ENCODE measurements at regions not wholly inside any gene's neighbourhood (a gene's known extent, or its start where the extent isn't known, plus 50 kb on each side); places are given as distances from the start of the nearest gene placed in this dataset.
"Not testable (repeated sequence)": the region's sequence is repeated elsewhere in the genome, so short reads cannot be mapped to it uniquely, and the experiment has no call there.

- DNase-seq (ENCODE audit: low spot score): no peak
Observed at GRCh38 chr1:234920136-234920842, 208.3 kb downstream of the TOMM20 start.

GRCh38 chr1:234918961-234919761 lies 209.5 kb downstream of the TOMM20 start:
- no peak for DNase-seq (ENCODE audit: low spot score)

GRCh38 chr1:234918181-234918841 lies 210.3 kb downstream of the TOMM20 start:
- no peak for DNase-seq (ENCODE audit: low spot score)

- no peak for DNase-seq (ENCODE audit: low spot score)
Observed at GRCh38 chr1:234917495-234918180, 211.0 kb downstream of the TOMM20 start.

GRCh38 chr1:234916840-234917239 lies 211.8 kb downstream of the TOMM20 start:
- DNase-seq (ENCODE audit: low spot score): no peak

- DNase-seq (ENCODE audit: low spot score): no peak
Observed at GRCh38 chr1:234915924-234916675, 212.5 kb downstream of the TOMM20 start.

- DNase-seq (ENCODE audit: low spot score): no peak
Observed at GRCh38 chr1:234914606-234915290, 213.9 kb downstream of the TOMM20 start.

GRCh38 chr1:234913771-234914170 lies 214.9 kb downstream of the TOMM20 start:
- no peak for DNase-seq (ENCODE audit: low spot score)

GRCh38 chr1:234913278-234913649 lies 215.4 kb downstream of the TOMM20 start:
- DNase-seq (ENCODE audit: low spot score): no peak

- no peak for DNase-seq (ENCODE audit: low spot score)
Observed at GRCh38 chr1:234912548-234913277, 215.9 kb downstream of the TOMM20 start.

GRCh38 chr1:234911787-234912186 lies 216.8 kb downstream of the TOMM20 start:
- no peak for DNase-seq (ENCODE audit: low spot score)

- not testable (repeated sequence) for DNase-seq (ENCODE audit: low spot score)
Observed at GRCh38 chr1:234911136-234911535, 217.5 kb downstream of the TOMM20 start.

- DNase-seq (ENCODE audit: low spot score): no peak
Observed at GRCh38 chr1:234909851-234910250, 218.8 kb downstream of the TOMM20 start.

GRCh38 chr1:234909307-234909810 lies 219.3 kb downstream of the TOMM20 start:
- no peak for DNase-seq (ENCODE audit: low spot score)

GRCh38 chr1:234908571-234908970 lies 220.1 kb downstream of the TOMM20 start:
- no peak for DNase-seq (ENCODE audit: low spot score)

- DNase-seq (ENCODE audit: low spot score): no peak
Observed at GRCh38 chr1:234907940-234908405, 220.7 kb downstream of the TOMM20 start.

GRCh38 chr1:234907208-234907939 lies 221.3 kb downstream of the TOMM20 start:
- DNase-seq (ENCODE audit: low spot score): no peak

GRCh38 chr1:234906654-234907053 lies 222.0 kb downstream of the TOMM20 start:
- no peak for DNase-seq (ENCODE audit: low spot score)

All from pons (tissue), 1 donor.